RWPE2 (cell line): ENCODE measurements at regions not wholly inside any gene's neighbourhood (a gene's known extent, or its start where the extent isn't known, plus 50 kb on each side); places are given as distances from the start of the nearest gene placed in this dataset.
"Not testable (repeated sequence)": the region's sequence is repeated elsewhere in the genome, so short reads cannot be mapped to it uniquely, and the experiment has no call there.

Experiments used
- ATAC-seq: fragments of 200-7000 bp; cut with Tn5 transposase; 3 replicates; pipeline ENCODE4 v1.9.1; 2021; ENCODE audit warnings: low read depth
- DNase-seq: peaks from one replicate; pipeline ENCODE4 v3.0.0-alpha.2; 2020; ENCODE audit warnings: low spot score
- H3K27ac ChIP-seq: fragments of 450-650 bp; 2 replicates; pipeline ENCODE4 v1.5.1; 2017; ENCODE audit warnings: mild to moderate bottlenecking; ENCODE audit not compliant: poor library complexity, severe bottlenecking
- H3K27me3 ChIP-seq: fragments of 250-450 bp; sonication (Bioruptor Pico); 2 replicates; pipeline ENCODE4 v1.5.1; 2021; ENCODE audit warnings: mild to moderate bottlenecking, moderate library complexity; ENCODE audit not compliant: insufficient read depth, poor library complexity, severe bottlenecking
- H3K36me3 ChIP-seq: fragments of 250-450 bp; sonication (Bioruptor Pico); 2 replicates; pipeline ENCODE4 v1.5.1; 2020; ENCODE audit warnings: low read depth, mild to moderate bottlenecking, moderate library complexity
- H3K4me1 ChIP-seq: fragments of 250-450 bp; sonication (Bioruptor Pico); 2 replicates; pipeline ENCODE4 v1.5.1; 2021; ENCODE audit warnings: mild to moderate bottlenecking, moderate library complexity; ENCODE audit not compliant: insufficient read depth, poor library complexity, severe bottlenecking
- H3K4me3 ChIP-seq: fragments of 250-450 bp; sonication (Bioruptor Pico); 2 replicates; pipeline ENCODE4 v1.5.1; 2021; ENCODE audit warnings: mild to moderate bottlenecking, moderate library complexity; ENCODE audit not compliant: severe bottlenecking
- H3K9me3 ChIP-seq: fragments of 250-450 bp; sonication (Bioruptor Pico); 2 replicates; pipeline ENCODE4 v1.5.1; 2021; ENCODE audit warnings: mild to moderate bottlenecking, moderate library complexity; ENCODE audit not compliant: severe bottlenecking
- TF ChIP-seq, protein P1 (sequence below): fragments of 450-650 bp; IDR thresholded peaks from one replicate; pipeline ENCODE4 v1.5.1; 2017; ENCODE audit warnings: mild to moderate bottlenecking, moderate library complexity; ENCODE audit not compliant: poor library complexity, severe bottlenecking

- ATAC-seq (no peak), DNase-seq (no peak)
- H3K4me1 ChIP-seq = no peaks in the 10 kb centered on the region
- no peaks in the 10 kb centered on the region for H3K36me3 ChIP-seq
- H3K4me3 ChIP-seq = no peak overlapping the region
- no peaks in the 10 kb centered on the region for H3K9me3 ChIP-seq
- no peak overlapping the region for H3K27ac ChIP-seq
- TF ChIP-seq, protein P1, sequence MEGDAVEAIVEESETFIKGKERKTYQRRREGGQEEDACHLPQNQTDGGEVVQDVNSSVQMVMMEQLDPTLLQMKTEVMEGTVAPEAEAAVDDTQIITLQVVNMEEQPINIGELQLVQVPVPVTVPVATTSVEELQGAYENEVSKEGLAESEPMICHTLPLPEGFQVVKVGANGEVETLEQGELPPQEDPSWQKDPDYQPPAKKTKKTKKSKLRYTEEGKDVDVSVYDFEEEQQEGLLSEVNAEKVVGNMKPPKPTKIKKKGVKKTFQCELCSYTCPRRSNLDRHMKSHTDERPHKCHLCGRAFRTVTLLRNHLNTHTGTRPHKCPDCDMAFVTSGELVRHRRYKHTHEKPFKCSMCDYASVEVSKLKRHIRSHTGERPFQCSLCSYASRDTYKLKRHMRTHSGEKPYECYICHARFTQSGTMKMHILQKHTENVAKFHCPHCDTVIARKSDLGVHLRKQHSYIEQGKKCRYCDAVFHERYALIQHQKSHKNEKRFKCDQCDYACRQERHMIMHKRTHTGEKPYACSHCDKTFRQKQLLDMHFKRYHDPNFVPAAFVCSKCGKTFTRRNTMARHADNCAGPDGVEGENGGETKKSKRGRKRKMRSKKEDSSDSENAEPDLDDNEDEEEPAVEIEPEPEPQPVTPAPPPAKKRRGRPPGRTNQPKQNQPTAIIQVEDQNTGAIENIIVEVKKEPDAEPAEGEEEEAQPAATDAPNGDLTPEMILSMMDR = no peak
- no peaks in the 10 kb centered on the region for H3K27me3 ChIP-seq
Measured at GRCh38 chr3:20456511-20456910, 270.5 kb upstream of the SGO1 start.

- Histone ChIP-seq H3K27me3 (no peaks in the 10 kb centered on the region), H3K4me3 (no peak overlapping the region), H3K36me3 (no peaks in the 10 kb centered on the region), H3K27ac (no peak overlapping the region), H3K4me1 (no peaks in the 10 kb centered on the region), H3K9me3 (no peaks in the 10 kb centered on the region)
- no peak for DNase-seq
- TF ChIP-seq, protein P1 = no peak
- no peak for ATAC-seq
Measured at GRCh38 chr3:20451170-20451569, 265.2 kb upstream of the SGO1 start.

GRCh38 chr3:20450611-20451010 is 264.6 kb upstream of the SGO1 start:
- no peaks in the 10 kb centered on the region for H3K27me3 ChIP-seq
- no peak for DNase-seq
- H3K4me3 ChIP-seq = no peak overlapping the region

GRCh38 chr3:20442846-20443245 is 256.8 kb upstream of the SGO1 start:
- H3K4me1 ChIP-seq = no peaks in the 10 kb centered on the region
- no peak overlapping the region for H3K27ac ChIP-seq
- H3K9me3 ChIP-seq = no peaks in the 10 kb centered on the region
- no peaks in the 10 kb centered on the region for H3K36me3 ChIP-seq
- H3K27me3 ChIP-seq = no peaks in the 10 kb centered on the region
- DNase-seq = no peak
- no peak for ATAC-seq
- TF ChIP-seq, protein P1 = no peak
- H3K4me3 ChIP-seq = no peak overlapping the region

More at GRCh38 chr3:20450611-20451010, 264.6 kb upstream of the SGO1 start:
- H3K9me3 ChIP-seq = no peaks in the 10 kb centered on the region
- TF ChIP-seq, protein P1 = no peak
- H3K36me3 ChIP-seq = no peaks in the 10 kb centered on the region
- H3K27ac ChIP-seq = no peak overlapping the region
- ATAC-seq = no peak
- no peaks in the 10 kb centered on the region for H3K4me1 ChIP-seq

DNA sequence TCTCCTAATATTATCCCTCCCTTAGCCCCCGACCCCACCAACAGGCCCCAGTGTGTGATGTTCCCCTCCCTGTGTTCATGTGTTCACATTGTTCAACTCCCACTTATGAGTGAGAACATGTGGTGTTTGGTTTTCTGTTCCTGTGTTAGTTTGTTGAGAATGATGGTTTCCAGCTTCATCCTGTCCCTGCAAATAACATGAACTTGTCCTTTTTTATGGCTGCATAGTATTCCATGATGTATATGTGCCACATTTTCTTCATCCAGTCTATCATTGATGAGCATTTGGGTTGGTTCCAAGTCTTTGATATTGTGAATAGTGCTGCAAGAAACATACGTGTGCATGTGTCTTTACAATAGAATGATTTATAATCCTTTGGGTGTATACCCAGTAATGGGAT is 241.3 kb upstream of the SGO1 start:
- DNase-seq, H3K9me3 ChIP-seq, H3K4me1 ChIP-seq, H3K36me3 ChIP-seq, H3K27ac ChIP-seq, H3K27me3 ChIP-seq, H3K4me3 ChIP-seq, ATAC-seq: not testable (repeated sequence)

DNA sequence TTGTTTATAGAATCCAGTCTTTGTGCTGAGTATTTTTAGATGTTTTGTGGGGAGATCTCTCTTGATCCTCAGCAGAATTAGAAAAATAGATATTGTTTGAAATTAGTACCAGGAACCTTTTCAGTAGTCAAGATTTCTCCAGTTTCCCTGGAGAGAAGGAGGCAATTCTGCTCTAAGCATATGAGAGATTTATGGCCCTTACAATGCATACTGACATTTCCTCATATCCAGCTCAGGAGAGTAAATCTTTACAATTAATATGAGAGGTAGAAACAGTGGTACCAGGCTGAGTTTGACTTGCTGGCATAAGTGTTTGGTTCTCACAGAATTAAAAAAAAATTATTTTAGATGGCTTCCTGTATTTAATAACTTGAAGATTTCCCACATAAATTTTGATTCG is 239.1 kb upstream of the SGO1 start:
- ATAC-seq = no peak
- H3K4me3 ChIP-seq = no peak overlapping the region
- TF ChIP-seq, protein P1 = no peak
- no peaks in the 10 kb centered on the region for H3K9me3 ChIP-seq
- no peak overlapping the region for H3K27ac ChIP-seq
- DNase-seq = no peak
- no peaks in the 10 kb centered on the region for H3K36me3 ChIP-seq
- no peaks in the 10 kb centered on the region for H3K4me1 ChIP-seq
- no peaks in the 10 kb centered on the region for H3K27me3 ChIP-seq
